GM23338 (cell line): ENCODE measurements at regions not wholly inside any gene's neighbourhood (a gene's known extent, or its start where the extent isn't known, plus 50 kb on each side); places are given as distances from the start of the nearest gene placed in this dataset.

ENCODE experiments used
- CREB1 ChIP-seq: fragments of 250-450 bp; sonication (Bioruptor Pico); IDR thresholded peaks from 2 replicates; pipeline ENCODE4 v1.5.0; 2020; ENCODE audit warnings: low read depth, mild to moderate bottlenecking, moderate library complexity
- EZH2 ChIP-seq: fragments of 200-600 bp; sonication (generic); IDR thresholded peaks from one replicate; pipeline ENCODE4 v1.8.0; 2017; ENCODE audit warnings: antibody characterized with exemption, mild to moderate bottlenecking, low read depth; ENCODE audit not compliant: unreplicated experiment
- EZH2phosphoT487 ChIP-seq: fragments of 200-600 bp; sonication (generic); IDR thresholded peaks from one replicate; pipeline ENCODE4 v1.8.1; 2018; ENCODE audit warnings: antibody characterized with exemption; ENCODE audit not compliant: unreplicated experiment
- JUNB ChIP-seq: IDR thresholded peaks from one replicate; pipeline ENCODE4 v1.6.1; 2016; ENCODE audit warnings: antibody characterized with exemption; ENCODE audit not compliant: unreplicated experiment
- NANOG ChIP-seq: IDR thresholded peaks from 2 replicates; pipeline ENCODE4 v1.6.1; 2016; ENCODE audit warnings: antibody characterized with exemption, borderline replicate concordance
- POLR2AphosphoS5 ChIP-seq: IDR thresholded peaks from 2 replicates; pipeline ENCODE4 v1.6.1; 2016; ENCODE audit warnings: antibody characterized with exemption, low read depth
- STAT1 ChIP-seq: IDR thresholded peaks from one replicate; pipeline ENCODE4 v1.6.1; 2016; ENCODE audit warnings: antibody characterized with exemption; ENCODE audit not compliant: unreplicated experiment
- ZNF114 ChIP-seq: fragments of 250-450 bp; sonication (Bioruptor Pico); IDR thresholded peaks from 2 replicates; pipeline ENCODE4 v1.5.0; 2020; ENCODE audit warnings: mild to moderate bottlenecking, moderate library complexity
- ZNF331 ChIP-seq: fragments of 250-450 bp; sonication (Bioruptor Pico); IDR thresholded peaks from 2 replicates; pipeline ENCODE4 v1.5.0; 2020; ENCODE audit warnings: low read depth, mild to moderate bottlenecking, moderate library complexity
- TF ChIP-seq, protein P1 (sequence below), 2 experiments: fragments of 200-600 bp in 1 of 2; sonication (generic) in 1 of 2; conservative IDR thresholded peaks; 2 replicates each; pipeline versions ENCODE4 v1.5.1 to v1.6.1; 2016 to 2017; ENCODE audit warnings: antibody characterized with exemption in 2 of 2, low read depth in 2 of 2, mild to moderate bottlenecking in 2 of 2, moderate library complexity in 1 of 2
- TF ChIP-seq, protein P2 (sequence below): IDR thresholded peaks from one replicate; pipeline ENCODE4 v1.6.1; 2018; ENCODE audit warnings: antibody characterized with exemption; ENCODE audit not compliant: unreplicated experiment
- TF ChIP-seq, protein P3 (sequence below): IDR thresholded peaks from 2 replicates; pipeline ENCODE4 v1.6.1; 2016; ENCODE audit warnings: antibody characterized with exemption
- TF ChIP-seq, protein P4 (sequence below): fragments of 250-450 bp; sonication (Bioruptor Pico); IDR thresholded peaks from 2 replicates; pipeline ENCODE4 v1.5.0; 2020; ENCODE audit warnings: mild to moderate bottlenecking, moderate library complexity

DNA sequence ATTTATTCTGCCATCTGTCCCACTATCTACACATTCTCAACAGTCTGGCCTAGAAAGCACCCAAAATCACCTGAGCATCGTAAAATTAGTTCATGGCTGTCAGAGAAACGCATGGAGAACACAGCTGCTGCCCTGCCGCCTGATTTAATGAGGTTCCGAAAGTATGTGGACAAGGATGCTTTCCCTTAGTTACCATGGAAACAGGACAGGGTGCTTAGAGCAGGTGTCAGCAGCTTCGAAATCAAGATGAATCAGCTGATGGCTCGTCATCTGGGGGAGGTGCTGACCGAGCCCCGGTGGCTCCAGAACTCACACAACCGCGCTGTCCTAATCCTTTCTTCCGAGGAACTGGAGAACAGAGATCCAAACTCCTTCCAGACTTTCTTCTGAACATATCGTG lies 151.5 kb downstream of the TEX36 start:
- TF ChIP-seq, protein P1, sequence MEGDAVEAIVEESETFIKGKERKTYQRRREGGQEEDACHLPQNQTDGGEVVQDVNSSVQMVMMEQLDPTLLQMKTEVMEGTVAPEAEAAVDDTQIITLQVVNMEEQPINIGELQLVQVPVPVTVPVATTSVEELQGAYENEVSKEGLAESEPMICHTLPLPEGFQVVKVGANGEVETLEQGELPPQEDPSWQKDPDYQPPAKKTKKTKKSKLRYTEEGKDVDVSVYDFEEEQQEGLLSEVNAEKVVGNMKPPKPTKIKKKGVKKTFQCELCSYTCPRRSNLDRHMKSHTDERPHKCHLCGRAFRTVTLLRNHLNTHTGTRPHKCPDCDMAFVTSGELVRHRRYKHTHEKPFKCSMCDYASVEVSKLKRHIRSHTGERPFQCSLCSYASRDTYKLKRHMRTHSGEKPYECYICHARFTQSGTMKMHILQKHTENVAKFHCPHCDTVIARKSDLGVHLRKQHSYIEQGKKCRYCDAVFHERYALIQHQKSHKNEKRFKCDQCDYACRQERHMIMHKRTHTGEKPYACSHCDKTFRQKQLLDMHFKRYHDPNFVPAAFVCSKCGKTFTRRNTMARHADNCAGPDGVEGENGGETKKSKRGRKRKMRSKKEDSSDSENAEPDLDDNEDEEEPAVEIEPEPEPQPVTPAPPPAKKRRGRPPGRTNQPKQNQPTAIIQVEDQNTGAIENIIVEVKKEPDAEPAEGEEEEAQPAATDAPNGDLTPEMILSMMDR (conservative IDR thresholded peaks at IDR 0.05; ENCODE audit: low read depth in 2 of 2), result no peak
- TF ChIP-seq POLR2AphosphoS5, result no peak
- TF ChIP-seq, protein P2, sequence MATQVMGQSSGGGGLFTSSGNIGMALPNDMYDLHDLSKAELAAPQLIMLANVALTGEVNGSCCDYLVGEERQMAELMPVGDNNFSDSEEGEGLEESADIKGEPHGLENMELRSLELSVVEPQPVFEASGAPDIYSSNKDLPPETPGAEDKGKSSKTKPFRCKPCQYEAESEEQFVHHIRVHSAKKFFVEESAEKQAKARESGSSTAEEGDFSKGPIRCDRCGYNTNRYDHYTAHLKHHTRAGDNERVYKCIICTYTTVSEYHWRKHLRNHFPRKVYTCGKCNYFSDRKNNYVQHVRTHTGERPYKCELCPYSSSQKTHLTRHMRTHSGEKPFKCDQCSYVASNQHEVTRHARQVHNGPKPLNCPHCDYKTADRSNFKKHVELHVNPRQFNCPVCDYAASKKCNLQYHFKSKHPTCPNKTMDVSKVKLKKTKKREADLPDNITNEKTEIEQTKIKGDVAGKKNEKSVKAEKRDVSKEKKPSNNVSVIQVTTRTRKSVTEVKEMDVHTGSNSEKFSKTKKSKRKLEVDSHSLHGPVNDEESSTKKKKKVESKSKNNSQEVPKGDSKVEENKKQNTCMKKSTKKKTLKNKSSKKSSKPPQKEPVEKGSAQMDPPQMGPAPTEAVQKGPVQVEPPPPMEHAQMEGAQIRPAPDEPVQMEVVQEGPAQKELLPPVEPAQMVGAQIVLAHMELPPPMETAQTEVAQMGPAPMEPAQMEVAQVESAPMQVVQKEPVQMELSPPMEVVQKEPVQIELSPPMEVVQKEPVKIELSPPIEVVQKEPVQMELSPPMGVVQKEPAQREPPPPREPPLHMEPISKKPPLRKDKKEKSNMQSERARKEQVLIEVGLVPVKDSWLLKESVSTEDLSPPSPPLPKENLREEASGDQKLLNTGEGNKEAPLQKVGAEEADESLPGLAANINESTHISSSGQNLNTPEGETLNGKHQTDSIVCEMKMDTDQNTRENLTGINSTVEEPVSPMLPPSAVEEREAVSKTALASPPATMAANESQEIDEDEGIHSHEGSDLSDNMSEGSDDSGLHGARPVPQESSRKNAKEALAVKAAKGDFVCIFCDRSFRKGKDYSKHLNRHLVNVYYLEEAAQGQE, result no peak
- TF ChIP-seq EZH2, result no peak
- TF ChIP-seq CREB1 (CRISPR knock-in tag), result no peak
- TF ChIP-seq, protein P3, sequence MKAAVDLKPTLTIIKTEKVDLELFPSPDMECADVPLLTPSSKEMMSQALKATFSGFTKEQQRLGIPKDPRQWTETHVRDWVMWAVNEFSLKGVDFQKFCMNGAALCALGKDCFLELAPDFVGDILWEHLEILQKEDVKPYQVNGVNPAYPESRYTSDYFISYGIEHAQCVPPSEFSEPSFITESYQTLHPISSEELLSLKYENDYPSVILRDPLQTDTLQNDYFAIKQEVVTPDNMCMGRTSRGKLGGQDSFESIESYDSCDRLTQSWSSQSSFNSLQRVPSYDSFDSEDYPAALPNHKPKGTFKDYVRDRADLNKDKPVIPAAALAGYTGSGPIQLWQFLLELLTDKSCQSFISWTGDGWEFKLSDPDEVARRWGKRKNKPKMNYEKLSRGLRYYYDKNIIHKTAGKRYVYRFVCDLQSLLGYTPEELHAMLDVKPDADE, result no peak
- TF ChIP-seq EZH2phosphoT487, result no peak
- TF ChIP-seq JUNB, result no peak
- no peak for TF ChIP-seq ZNF331 (CRISPR knock-in tag)
- no peak for TF ChIP-seq ZNF114 (CRISPR knock-in tag)
- TF ChIP-seq, protein P4, sequence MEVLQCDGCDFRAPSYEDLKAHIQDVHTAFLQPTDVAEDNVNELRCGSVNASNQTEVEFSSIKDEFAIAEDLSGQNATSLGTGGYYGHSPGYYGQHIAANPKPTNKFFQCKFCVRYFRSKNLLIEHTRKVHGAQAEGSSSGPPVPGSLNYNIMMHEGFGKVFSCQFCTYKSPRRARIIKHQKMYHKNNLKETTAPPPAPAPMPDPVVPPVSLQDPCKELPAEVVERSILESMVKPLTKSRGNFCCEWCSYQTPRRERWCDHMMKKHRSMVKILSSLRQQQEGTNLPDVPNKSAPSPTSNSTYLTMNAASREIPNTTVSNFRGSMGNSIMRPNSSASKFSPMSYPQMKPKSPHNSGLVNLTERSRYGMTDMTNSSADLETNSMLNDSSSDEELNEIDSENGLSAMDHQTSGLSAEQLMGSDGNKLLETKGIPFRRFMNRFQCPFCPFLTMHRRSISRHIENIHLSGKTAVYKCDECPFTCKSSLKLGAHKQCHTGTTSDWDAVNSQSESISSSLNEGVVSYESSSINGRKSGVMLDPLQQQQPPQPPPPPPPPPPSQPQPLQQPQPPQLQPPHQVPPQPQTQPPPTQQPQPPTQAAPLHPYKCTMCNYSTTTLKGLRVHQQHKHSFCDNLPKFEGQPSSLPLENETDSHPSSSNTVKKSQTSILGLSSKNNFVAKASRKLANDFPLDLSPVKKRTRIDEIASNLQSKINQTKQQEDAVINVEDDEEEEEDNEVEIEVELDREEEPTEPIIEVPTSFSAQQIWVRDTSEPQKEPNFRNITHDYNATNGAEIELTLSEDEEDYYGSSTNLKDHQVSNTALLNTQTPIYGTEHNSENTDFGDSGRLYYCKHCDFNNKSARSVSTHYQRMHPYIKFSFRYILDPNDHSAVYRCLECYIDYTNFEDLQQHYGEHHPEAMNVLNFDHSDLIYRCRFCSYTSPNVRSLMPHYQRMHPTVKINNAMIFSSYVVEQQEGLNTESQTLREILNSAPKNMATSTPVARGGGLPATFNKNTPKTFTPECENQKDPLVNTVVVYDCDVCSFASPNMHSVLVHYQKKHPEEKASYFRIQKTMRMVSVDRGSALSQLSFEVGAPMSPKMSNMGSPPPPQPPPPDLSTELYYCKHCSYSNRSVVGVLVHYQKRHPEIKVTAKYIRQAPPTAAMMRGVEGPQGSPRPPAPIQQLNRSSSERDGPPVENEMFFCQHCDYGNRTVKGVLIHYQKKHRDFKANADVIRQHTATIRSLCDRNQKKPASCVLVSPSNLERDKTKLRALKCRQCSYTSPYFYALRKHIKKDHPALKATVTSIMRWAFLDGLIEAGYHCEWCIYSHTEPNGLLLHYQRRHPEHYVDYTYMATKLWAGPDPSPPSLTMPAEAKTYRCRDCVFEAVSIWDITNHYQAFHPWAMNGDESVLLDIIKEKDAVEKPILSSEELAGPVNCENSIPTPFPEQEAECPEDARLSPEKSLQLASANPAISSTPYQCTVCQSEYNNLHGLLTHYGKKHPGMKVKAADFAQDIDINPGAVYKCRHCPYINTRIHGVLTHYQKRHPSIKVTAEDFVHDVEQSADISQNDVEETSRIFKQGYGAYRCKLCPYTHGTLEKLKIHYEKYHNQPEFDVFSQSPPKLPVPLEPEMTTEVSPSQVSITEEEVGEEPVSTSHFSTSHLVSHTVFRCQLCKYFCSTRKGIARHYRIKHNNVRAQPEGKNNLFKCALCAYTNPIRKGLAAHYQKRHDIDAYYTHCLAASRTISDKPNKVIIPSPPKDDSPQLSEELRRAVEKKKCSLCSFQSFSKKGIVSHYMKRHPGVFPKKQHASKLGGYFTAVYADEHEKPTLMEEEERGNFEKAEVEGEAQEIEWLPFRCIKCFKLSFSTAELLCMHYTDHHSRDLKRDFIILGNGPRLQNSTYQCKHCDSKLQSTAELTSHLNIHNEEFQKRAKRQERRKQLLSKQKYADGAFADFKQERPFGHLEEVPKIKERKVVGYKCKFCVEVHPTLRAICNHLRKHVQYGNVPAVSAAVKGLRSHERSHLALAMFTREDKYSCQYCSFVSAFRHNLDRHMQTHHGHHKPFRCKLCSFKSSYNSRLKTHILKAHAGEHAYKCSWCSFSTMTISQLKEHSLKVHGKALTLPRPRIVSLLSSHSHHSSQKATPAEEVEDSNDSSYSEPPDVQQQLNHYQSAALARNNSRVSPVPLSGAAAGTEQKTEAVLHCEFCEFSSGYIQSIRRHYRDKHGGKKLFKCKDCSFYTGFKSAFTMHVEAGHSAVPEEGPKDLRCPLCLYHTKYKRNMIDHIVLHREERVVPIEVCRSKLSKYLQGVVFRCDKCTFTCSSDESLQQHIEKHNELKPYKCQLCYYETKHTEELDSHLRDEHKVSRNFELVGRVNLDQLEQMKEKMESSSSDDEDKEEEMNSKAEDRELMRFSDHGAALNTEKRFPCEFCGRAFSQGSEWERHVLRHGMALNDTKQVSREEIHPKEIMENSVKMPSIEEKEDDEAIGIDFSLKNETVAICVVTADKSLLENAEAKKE (CRISPR knock-in tag), result no peak
- TF ChIP-seq STAT1, result no peak
- no peak for TF ChIP-seq NANOG
